ENCODE measurements at regions not wholly inside any gene's neighbourhood (a gene's known extent, or its start where the extent isn't known, plus 50 kb on each side); places are given as distances from the start of the nearest gene placed in this dataset.
"Not testable (repeated sequence)": the region's sequence is repeated elsewhere in the genome, so short reads cannot be mapped to it uniquely, and the experiment has no call there.

DNA sequence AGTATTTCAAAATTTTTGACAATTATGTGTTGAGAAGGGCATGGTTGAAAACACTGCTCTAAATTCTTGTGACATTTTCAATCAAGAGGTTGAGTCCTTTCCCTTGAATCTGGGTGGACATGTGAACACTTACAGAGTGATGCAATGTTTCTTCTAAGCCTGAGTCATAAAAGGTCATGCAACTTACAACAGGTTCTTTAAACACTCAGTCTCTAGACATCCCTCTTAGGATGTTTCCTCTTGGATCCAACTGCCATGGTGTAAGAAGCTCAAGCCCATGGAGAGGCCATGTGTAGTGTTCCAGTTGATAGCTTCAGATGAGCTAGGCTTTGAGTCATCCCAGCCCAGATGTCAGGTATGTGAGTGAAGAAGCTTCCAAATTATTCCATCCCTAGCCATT, 232.2 kb upstream of the MAOA start:
- no peak for DNase-seq

GRCh38 chrX:43436517-43436916, 219.6 kb upstream of the MAOA start:
- no peak for DNase-seq

DNA sequence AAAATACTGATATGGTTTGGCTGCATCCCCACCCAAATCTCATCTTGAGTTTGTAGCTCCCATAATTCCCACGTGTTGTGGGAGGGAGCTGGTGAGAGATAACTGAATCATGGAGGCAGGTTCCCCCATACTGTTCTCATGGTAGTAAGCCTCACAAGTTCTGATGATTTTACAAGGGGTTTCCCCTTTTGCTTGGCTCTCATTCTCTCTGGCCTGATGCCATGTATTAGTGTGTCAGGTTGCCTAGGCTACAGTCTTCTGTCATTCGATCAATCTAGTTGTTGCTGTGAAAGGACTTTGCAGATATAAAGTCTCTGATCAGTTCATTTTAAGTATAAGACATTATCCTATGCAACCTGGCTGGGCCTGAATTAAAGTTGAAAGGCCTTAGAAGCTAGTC, 209.3 kb upstream of the MAOA start:
- no peak for DNase-seq

- DNase-seq: no peak
Measured at GRCh38 chrX:43448688-43449087, 207.4 kb upstream of the MAOA start.

GRCh38 chrX:43450355-43450754, 205.7 kb upstream of the MAOA start:
- DNase-seq: no peak

DNA sequence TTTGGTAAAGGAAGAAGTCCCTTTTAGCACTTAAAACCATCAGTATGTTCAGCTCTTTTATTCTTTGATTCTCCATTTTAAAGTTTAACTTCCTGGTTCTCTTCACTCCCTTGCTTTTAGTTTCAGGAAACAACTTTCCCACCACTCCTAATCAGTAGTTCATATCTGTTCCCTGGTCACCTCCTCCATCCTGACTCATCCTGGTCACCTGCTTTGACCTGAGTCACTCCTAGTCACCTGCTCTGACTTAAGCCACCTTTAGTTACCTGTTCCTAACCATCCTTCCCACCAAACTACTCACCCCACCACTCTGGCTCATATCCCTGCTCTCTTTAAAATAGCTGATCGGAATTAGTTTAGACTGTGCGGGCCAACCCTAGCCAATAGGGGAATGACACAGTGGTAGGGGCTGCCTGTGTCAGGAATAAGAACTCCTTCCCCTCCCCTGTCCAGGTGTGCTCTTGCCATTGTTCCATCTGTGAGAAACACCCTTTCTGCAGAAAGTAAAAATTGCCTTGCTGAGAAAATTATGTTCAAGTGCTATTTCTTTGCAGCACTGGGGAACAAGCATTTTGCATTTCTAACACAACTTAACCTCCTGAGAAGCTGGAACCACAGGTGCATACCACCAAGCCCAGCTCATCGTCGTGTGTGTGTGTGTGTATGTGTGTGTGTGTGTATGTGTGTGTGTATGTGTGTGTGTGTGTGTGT, 204.0 kb upstream of the MAOA start:
- not testable (repeated sequence) for DNase-seq

GRCh38 chrX:43456063-43456462, 200.0 kb upstream of the MAOA start:
- DNase-seq: no peak

DNA sequence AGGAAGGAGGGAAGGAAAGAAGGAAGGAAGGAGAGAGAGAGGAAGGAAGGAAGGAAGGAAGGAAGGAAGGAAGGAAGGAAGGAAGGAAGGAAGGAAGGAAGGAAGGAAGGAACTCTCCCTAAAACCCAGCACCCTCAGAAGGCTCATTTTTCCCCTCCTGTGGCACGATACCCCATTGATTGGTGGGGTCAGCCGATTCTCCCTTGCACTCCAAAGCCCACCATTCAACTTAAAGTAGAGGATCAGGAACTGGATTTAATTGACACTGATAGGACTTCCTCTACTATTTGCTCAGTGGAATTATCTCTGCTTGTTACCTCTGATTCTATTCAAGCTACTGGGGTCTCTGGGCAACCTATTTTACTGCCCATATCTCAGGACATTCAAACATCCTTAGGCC, 199.2 kb upstream of the MAOA start:
- DNase-seq: no peak

DNA sequence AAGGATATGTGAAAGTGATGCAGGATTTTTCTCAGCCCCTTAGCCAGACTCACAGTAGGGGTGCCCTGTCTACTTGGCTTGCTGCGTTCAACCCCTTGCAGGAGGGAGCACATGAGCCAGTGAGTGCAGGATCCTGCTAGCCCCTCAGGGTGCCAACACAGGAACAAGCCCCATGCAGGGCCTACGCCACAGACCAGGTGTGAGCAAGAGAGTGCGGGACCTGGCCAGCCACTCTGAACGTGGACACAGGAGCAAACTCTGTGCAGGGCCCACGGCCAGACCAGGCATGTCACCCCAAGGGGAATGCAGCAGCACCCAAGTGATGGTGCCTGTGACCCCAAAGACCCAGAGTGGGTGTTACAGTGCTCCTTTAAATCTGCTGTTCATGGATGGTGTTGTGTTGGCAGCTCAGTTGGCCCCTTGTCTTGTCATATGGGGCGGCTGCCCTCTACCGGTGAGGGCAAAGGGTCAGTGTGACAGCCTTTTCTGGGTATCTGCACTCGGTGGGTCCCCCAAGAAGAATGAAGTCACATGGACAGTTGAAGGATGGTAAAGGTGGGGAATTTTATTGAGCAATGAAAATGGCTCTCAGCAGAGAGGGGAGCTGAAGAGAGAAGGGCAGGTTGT, 188.4 kb upstream of the MAOA start:
- no peak for DNase-seq

GRCh38 chrX:43469391-43470054, 186.6 kb upstream of the MAOA start:
- no peak for DNase-seq

DNA sequence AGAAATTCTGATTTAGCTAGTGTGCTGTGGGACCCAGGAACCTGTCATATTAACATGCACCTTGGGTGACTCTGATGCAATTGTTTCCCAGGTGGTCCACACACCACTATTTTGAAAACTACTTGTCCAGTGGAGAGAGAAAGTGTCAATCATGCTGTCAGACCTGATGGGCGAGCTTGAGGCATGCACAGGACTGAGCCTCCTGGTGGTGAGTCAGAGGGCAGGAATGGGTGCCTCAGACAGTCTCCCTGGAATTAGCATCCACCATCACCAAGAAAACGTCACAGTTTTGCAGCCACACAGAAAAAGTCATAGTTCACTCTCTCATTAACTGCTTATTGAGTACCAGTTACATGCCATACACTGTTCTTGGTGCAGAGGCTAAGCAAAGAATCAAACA, 181.8 kb upstream of the MAOA start:
- DNase-seq: no peak

GRCh38 chrX:43479070-43479469, 177.0 kb upstream of the MAOA start:
- DNase-seq: no peak

DNA sequence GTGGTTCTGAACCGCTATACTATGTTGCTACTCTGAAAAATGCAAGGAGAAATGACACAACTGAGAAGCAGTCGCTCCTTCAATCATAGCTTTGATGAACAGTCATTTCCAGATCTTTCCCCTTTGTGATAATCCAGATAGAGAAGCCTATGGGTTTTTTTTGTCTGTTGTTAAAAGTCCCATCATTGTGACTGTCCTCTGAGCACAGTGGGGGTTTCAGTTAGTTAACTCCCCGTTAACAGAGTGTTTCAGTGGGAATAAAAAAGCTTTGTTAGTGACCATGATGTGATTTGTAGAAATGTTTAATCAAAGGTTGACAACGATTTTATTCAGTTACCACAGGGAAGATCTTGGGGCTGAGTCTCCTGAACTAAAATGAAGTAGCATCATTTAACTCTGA, 176.2 kb upstream of the MAOA start:
- DNase-seq: no peak

- no peak for DNase-seq
Measured at GRCh38 chrX:43481576-43481975, 174.5 kb upstream of the MAOA start.

DNA sequence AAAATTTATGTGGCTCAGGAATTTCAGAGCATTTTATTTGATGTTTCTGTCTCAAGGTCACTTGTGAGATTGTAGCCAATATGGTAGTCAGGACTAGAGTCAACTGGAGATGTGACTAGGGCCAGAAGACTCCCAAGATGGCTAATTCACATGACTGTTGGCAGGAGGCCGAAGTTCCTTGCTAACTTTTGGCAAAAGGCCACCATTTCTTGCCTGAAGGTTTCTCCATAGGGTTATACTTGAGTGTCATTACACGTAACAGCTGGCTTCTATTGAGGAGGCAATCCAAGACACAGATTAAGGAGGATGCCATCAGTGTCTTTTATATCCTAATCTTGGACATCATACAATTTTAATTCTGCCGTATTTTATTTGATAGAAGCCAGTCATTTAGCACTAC, 162.3 kb upstream of the MAOA start:
- DNase-seq: no peak

GRCh38 chrX:43500246-43500645, 155.9 kb upstream of the MAOA start:
- no peak for DNase-seq

GRCh38 chrX:43500996-43501694, 155.0 kb upstream of the MAOA start:
- no peak for DNase-seq

- no peak for DNase-seq
Measured at GRCh38 chrX:43504394-43504793, 151.7 kb upstream of the MAOA start.

- no peak for DNase-seq
Measured at GRCh38 chrX:43505769-43506168, 150.3 kb upstream of the MAOA start.

DNA sequence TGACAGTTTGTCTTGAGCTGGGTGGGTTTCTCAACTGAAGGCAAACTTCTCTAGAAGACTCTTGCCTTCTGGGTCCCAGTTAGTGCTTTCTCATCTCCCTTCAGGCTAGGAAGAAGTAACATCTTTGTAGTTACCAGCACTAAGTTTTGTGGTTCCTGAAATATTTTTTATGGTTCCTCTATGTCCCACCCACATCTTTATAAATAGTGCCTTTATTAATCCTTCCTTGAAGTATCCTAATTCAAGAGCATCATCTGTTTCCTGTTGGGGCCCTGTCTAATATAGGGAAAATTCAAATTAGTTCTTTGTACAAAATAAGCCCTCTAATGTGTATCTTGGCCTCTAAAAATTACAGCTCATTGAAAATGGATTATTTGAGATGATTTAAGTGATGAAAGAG, 147.4 kb upstream of the MAOA start:
- DNase-seq: no peak

- no peak for DNase-seq
Measured at GRCh38 chrX:43510209-43510608, 145.9 kb upstream of the MAOA start.

DNA sequence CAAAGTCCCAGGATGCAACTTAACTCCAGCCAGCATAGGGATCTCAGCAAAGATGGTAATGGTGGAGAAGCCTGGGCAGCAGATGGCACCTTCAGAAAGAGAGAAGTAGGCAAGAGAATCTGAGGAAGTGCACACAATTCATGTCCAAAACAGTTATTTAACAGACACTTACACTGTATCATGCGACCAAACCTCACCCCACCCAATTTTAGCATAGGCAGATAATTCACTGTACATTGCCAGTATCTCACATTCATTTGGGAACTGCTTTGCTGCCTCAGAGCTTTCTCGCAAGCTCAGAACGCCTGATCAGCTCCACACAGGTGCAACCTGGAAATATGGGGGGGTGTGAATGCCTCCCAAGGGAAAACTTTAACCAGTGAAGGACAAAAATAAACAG, 143.0 kb upstream of the MAOA start:
- DNase-seq: no peak

DNA sequence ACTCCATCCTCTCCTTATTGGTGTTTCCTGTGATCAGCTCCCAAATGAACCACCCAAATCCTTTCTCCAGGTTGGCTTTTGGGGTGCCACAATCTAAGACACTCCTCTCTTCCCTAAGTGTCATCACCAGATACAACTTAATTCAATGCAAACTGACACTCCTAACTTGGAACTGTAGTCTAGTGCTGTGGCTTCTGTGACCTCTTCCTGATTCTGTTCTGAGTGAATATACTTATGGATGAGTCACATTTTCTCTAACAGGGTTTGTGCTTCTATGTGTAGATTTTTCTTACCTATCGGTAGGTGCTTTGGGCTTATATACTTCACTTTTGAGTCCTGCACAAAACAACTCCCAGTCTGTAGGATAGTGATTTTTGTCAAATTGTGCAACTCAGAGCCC, 141.3 kb upstream of the MAOA start:
- no peak for DNase-seq

DNA sequence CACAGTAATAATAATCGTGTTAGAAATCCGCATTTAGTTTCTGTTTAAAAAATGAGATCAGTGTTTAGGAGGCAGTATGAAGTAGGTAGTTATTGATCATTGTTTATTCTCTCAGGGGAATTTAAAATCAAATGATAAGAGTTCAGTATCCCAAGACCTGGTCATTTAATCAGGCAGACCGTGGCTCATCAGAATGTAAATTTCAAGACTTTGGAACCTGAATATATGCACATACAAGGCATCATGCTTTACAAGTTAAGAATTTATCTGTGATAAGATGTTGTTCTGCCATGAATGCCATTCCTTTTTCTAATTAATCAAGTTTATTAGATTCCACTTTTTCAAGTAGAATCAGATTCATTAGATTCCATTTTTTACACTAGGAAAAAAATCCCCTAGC, 133.5 kb upstream of the MAOA start:
- DNase-seq: no peak

All from NCI-H774 (cell line).